Gastroesophageal sphincter (tissue), 4 donors: ENCODE measurements at regions not wholly inside any gene's neighbourhood (a gene's known extent, or its start where the extent isn't known, plus 50 kb on each side); places are given as distances from the start of the nearest gene placed in this dataset.

Experiments
- ATAC-seq: fragments of 150-250 bp; one replicate; pipeline ENCODE4 v1.9.1; 2016; ENCODE audit warnings: mild to moderate bottlenecking, moderate library complexity
- H3K27ac ChIP-seq, 4 donors: fragments of 200-600 bp; sonication (generic) in 3 of 4; 1 replicate in 3 of 4; 2 replicates in 1 of 4; pipeline ENCODE4 v1.5.1; 2016 to 2019
- H3K27me3 ChIP-seq: fragments of 200-600 bp; sonication (generic); one replicate; pipeline ENCODE4 v1.5.1; 2019
- H3K36me3 ChIP-seq, 2 donors: fragments of 200-600 bp; sonication (generic); one replicate each; pipeline ENCODE4 v1.5.1; 2019; ENCODE audit warnings: control low read depth in 1 of 2
- H3K4me1 ChIP-seq, 3 donors: fragments of 200-600 bp; sonication (generic); 1 replicate in 2 of 3; 2 replicates in 1 of 3; pipeline ENCODE4 v1.5.1; 2016 to 2019; ENCODE audit warnings: control low read depth in 2 of 3
- H3K4me3 ChIP-seq, 2 donors: fragments of 200-600 bp; sonication (generic); one replicate each; pipeline ENCODE4 v1.5.1; 2019; ENCODE audit warnings: mild to moderate bottlenecking in 1 of 2, moderate library complexity in 1 of 2
- H3K9me3 ChIP-seq, 3 donors: fragments of 200-600 bp; sonication (generic); one replicate each; pipeline ENCODE4 v1.5.1; 2017 to 2019; ENCODE audit warnings: control low read depth in 2 of 3
- CTCF ChIP-seq, 4 experiments: fragments of 200-600 bp in 2 of 4; fragments of 450-650 bp in 2 of 4; sonication (generic) in 1 of 4; IDR thresholded peaks; one replicate each; pipeline ENCODE4 v1.5.1; 2017 to 2019; ENCODE audit warnings: antibody characterized with exemption in 4 of 4, mild to moderate bottlenecking in 2 of 4, moderate library complexity in 2 of 4
- EP300 ChIP-seq: sonication (generic); formaldehyde crosslinking; IDR thresholded peaks from one replicate; pipeline ENCODE4 v1.6.1; 2017; ENCODE audit warnings: antibody characterized with exemption, mild to moderate bottlenecking
- POLR2A ChIP-seq, 2 donors: fragments of 450-650 bp; IDR thresholded peaks; one replicate each; pipeline ENCODE4 v1.6.1; 2017; ENCODE audit warnings: antibody characterized with exemption in 2 of 2, mild to moderate bottlenecking in 2 of 2, moderate library complexity in 1 of 2
- POLR2AphosphoS5 ChIP-seq: sonication (generic); formaldehyde crosslinking; IDR thresholded peaks from one replicate; pipeline ENCODE4 v1.6.1; 2017; ENCODE audit warnings: antibody characterized with exemption
- WGBS, 2 donors: methylation state at CpG; one replicate each; pipeline ENCODE4 v1.1.5; 2018; ENCODE audit warnings: low coverage in 1 of 2; 5-methylcytosine and 5-hydroxymethylcytosine counted together

- Histone ChIP-seq H3K9me3 (no peaks in the 10 kb centered on the region), H3K4me1 (peaks cover 0 to 5% (median 0%) of the 10 kb centered on the region in 3 donors), H3K4me3 (no peak overlapping the region), H3K36me3 (no peaks in the 10 kb centered on the region), H3K27ac (no peak overlapping the region), H3K27me3 (peaks cover 31% of the 10 kb centered on the region)
- WGBS, 2 donors, result 84 to 100% methylated on average over 1 to 3 of the region's 9 CpGs
- no peak for ATAC-seq
- no peak for TF ChIP-seq CTCF (IDR thresholded peaks at IDR 0.05)
Measured at GRCh38 chr7:367351-367901, 77.5 kb downstream of the FOXL3 start.

DNA sequence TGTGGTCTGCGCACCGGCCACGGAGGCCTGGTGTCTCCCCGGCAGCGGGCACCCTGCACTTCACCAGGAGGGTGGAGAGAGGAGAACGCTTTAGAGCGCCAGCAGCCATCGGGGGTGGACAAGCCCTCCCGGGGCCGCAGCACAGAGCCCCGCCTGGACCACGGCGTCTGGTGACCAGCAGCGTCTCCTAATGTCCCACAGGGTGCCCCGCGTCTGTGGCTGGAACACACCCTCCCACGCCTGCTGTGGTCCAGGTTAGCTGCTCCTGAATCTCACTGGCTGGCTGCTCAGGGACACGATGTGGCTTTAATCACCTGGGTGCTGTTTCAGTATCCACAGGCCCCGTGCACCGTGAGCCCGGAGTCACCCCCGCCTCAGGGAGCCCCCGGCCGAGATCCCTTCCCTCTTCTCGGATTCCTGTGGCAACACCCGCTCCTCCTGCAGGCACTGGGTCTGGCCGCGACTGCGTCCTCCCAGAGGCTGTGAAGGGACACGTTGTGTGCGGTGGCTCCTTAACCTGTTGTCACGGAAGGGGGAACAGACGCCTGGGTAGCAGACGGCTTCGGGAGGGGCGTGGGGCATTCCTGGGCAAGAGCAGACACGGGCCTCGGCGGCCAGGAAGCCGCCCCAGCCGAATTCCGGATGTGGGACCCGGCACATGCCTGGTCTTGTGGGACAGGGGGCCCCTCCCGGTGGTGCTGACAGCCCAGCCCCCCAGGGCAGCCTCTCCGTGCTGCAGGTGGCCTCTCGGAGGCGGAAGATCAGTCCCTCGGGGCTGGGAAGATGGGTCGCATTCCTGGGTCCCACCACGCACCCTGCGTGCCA is 78.9 kb downstream of the FOXL3 start:
- Histone ChIP-seq H3K27ac (no peak overlapping the region), H3K9me3 (no peaks in the 10 kb centered on the region), H3K4me3 (no peak overlapping the region), H3K4me1 (peaks cover 0 to 5% (median 0%) of the 10 kb centered on the region in 3 donors), H3K27me3 (peaks cover 19% of the 10 kb centered on the region), H3K36me3 (no peaks in the 10 kb centered on the region)
- TF ChIP-seq EP300 (no peak), POLR2AphosphoS5 (no peak), CTCF (IDR thresholded peaks at IDR 0.05) (no peak), POLR2A (IDR thresholded peaks at IDR 0.05) (no peak)
- no peak for ATAC-seq
- whole genome bisulfite sequencing, 2 donors, result 83% methylated on average over 4 of the region's 51 CpGs; no CpG with 5 or more reads in 1 of the 2 donors

GRCh38 chr7:369476-370258 is 79.7 kb downstream of the FOXL3 start:
- Histone ChIP-seq H3K9me3 (no peaks in the 10 kb centered on the region), H3K36me3 (no peaks in the 10 kb centered on the region), H3K4me1 (peaks cover 0 to 5% (median 0%) of the 10 kb centered on the region in 3 donors), H3K4me3 (no peak overlapping the region), H3K27me3 (peaks cover 15% of the 10 kb centered on the region), H3K27ac (no peak overlapping the region)
- TF ChIP-seq CTCF (IDR thresholded peaks at IDR 0.05) (no peak), POLR2AphosphoS5 (no peak), EP300 (no peak), POLR2A (IDR thresholded peaks at IDR 0.05) (no peak)
- no peak for ATAC-seq
- 84% methylated on average over 20 of the region's 57 CpGs; no CpG with 5 or more reads in 1 of the 2 donors for WGBS, 2 donors

DNA sequence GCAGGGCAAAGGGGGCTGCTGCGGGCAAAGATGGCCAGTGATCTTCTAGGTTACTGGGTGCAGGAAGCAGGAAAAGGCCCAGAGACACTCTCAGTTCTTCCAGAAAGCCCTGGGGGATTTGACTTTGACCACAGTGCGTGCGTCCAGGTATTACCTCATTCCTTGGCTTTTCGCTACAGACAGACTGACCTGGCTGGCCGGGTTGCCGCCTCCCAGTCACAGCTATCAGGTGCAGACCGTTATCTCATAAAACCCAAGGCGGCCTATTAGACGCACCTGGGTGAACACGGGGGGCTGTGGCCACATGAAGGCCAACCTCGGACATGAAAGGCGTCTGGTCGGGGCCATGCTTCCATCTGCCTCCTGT is 80.3 kb downstream of the FOXL3 start:
- WGBS, 2 donors, result 80% methylated on average over 7 of the region's 13 CpGs
- TF ChIP-seq EP300, result no peak
- Histone ChIP-seq H3K27me3 (peaks cover 9% of the 10 kb centered on the region), H3K4me3 (no peak overlapping the region), H3K9me3 (no peaks in the 10 kb centered on the region), H3K4me1 (peaks cover 0 to 5% (median 0%) of the 10 kb centered on the region in 3 donors), H3K27ac (no peak overlapping the region), H3K36me3 (no peaks in the 10 kb centered on the region)
- no peak for ATAC-seq

GRCh38 chr7:370775-371118 is 80.8 kb downstream of the FOXL3 start:
- H3K27ac ChIP-seq, result no peak overlapping the region

More at GRCh38 chr7:370775-371118, 80.8 kb downstream of the FOXL3 start:
- no peak overlapping the region for H3K4me3 ChIP-seq
- TF ChIP-seq POLR2AphosphoS5 (no peak), POLR2A (IDR thresholded peaks at IDR 0.05) (no peak), CTCF (IDR thresholded peaks at IDR 0.05) (no peak), EP300 (no peak)
- H3K9me3 ChIP-seq, result no peaks in the 10 kb centered on the region
- H3K4me1 ChIP-seq, result peaks cover 0 to 5% (median 0%) of the 10 kb centered on the region in 3 donors
- ATAC-seq, result no peak
- WGBS, 2 donors, result no CpG with 5 or more reads among the region's 10 CpGs
- H3K27me3 ChIP-seq, result peaks cover 7% of the 10 kb centered on the region
- H3K36me3 ChIP-seq, result no peaks in the 10 kb centered on the region
